ENCODE measurements at regions not wholly inside any gene's neighbourhood (a gene's known extent, or its start where the extent isn't known, plus 50 kb on each side); places are given as distances from the start of the nearest gene placed in this dataset.

DNA sequence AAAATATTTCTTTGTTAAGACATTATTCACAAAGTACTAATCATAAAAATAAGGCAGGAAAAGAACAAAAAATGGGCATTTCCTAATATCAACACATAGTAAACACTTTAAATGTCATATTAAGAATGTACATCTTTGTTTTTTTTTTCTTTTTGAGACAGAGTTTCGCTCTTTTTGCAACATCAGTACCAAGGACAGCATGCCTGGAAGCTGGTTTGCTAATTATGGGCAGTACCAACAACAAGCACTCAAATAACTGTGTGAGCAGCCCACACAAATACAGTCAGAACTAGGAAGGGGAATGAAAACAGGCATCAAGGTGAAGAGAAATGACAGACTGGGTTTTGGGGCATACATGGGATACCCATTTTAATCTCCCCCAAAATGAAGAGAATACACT lies 788.0 kb upstream of the SLITRK1 start:
- H3K27ac ChIP-seq = no peak overlapping the region
- no peak overlapping the region for H3K4me2 ChIP-seq
- Mint-ChIP-seq H3K9me3 (no peaks in the 10 kb centered on the region), H3K27me3 (ENCODE audit: insufficient read depth, low read depth) (no peaks in the 10 kb centered on the region), H3K27ac (no peak overlapping the region), H3K4me1 (peaks cover 2% of the 10 kb centered on the region), H3K4me3 (no peak overlapping the region), H3K36me3 (no peaks in the 10 kb centered on the region)
- no peak overlapping the region for H3K4me3 ChIP-seq
- H3K36me3 ChIP-seq = no peaks in the 10 kb centered on the region
- H3K27me3 ChIP-seq = no peaks in the 10 kb centered on the region
- H3K79me2 ChIP-seq (ENCODE audit: low read depth) = no peaks in the 10 kb centered on the region
- DNase-seq (ENCODE audit: low spot score) = peak; percentile 13
- H3K9me3 ChIP-seq (ENCODE audit: low read depth) = no peaks in the 10 kb centered on the region
- no peak overlapping the region for H2AFZ ChIP-seq (replicated peaks)
- H3K9ac ChIP-seq = no peak overlapping the region
- no peaks in the 10 kb centered on the region for H3K4me1 ChIP-seq
- no peaks in the 10 kb centered on the region for H3F3A ChIP-seq (ENCODE audit: low read depth)
- no peaks in the 10 kb centered on the region for H4K20me1 ChIP-seq (ENCODE audit: low read depth)
- TF ChIP-seq EZH2 (IDR thresholded peaks at IDR 0.05) (no peak), EZH2phosphoT487 (IDR thresholded peaks at IDR 0.05) (no peak)
- TF ChIP-seq, protein P1, sequence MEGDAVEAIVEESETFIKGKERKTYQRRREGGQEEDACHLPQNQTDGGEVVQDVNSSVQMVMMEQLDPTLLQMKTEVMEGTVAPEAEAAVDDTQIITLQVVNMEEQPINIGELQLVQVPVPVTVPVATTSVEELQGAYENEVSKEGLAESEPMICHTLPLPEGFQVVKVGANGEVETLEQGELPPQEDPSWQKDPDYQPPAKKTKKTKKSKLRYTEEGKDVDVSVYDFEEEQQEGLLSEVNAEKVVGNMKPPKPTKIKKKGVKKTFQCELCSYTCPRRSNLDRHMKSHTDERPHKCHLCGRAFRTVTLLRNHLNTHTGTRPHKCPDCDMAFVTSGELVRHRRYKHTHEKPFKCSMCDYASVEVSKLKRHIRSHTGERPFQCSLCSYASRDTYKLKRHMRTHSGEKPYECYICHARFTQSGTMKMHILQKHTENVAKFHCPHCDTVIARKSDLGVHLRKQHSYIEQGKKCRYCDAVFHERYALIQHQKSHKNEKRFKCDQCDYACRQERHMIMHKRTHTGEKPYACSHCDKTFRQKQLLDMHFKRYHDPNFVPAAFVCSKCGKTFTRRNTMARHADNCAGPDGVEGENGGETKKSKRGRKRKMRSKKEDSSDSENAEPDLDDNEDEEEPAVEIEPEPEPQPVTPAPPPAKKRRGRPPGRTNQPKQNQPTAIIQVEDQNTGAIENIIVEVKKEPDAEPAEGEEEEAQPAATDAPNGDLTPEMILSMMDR (IDR thresholded peaks at IDR 0.05) = no peak

DNA sequence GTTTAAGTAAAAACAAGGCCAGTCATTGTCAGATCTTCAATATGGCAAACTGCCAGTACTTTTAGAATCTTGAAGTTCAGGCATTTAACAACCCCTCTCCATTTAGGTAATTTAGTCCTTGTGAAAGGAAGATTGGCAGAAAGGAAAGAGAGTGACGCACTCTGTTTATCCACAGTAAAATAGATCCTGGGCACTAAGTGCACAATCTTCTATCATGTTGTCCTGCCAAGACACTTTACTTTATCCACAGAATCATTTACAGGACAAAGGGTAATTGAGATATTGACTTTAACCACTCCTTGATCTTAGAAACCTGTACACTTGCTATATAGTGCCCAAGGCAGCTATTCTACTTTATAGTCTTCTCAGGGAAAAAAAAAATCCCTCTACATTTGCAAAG lies 786.4 kb upstream of the SLITRK1 start:
- Mint-ChIP-seq H3K4me1 (no peaks in the 10 kb centered on the region), H3K36me3 (no peaks in the 10 kb centered on the region), H3K27ac (no peak overlapping the region), H3K9me3 (no peaks in the 10 kb centered on the region), H3K4me3 (no peak overlapping the region), H3K27me3 (ENCODE audit: insufficient read depth, low read depth) (peaks cover 3% of the 10 kb centered on the region)
- Histone ChIP-seq H4K20me1 (ENCODE audit: low read depth) (no peaks in the 10 kb centered on the region), H3K27ac (no peak overlapping the region), H3K27me3 (no peaks in the 10 kb centered on the region), H3K4me3 (no peak overlapping the region), H3K79me2 (ENCODE audit: low read depth) (no peaks in the 10 kb centered on the region), H2AFZ (replicated peaks) (no peak overlapping the region), H3K4me1 (no peaks in the 10 kb centered on the region), H3K36me3 (no peaks in the 10 kb centered on the region), H3K4me2 (no peak overlapping the region), H3K9ac (no peak overlapping the region), H3F3A (ENCODE audit: low read depth) (no peaks in the 10 kb centered on the region), H3K9me3 (ENCODE audit: low read depth) (no peaks in the 10 kb centered on the region)
- TF ChIP-seq, protein P1 (IDR thresholded peaks at IDR 0.05) = no peak
- no peak for DNase-seq (ENCODE audit: low spot score)

DNA sequence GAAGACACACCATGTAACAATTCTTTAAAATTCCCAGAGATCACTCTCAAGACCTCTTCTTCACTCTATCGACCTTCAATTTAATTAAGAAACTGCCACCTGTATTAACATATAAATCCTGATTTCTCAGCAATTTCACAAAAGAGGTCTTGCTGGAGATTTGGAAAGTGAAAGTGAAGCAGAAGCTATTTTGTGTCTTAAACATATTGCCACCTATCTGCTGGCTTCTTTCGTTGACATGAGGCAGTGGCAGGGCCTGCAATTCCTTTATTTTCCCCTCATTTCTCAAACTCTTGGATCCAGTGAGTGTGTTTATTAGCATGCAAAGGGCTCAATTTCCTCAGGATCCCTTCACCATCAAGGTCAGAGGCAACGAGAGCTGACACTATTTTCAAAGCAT lies 780.2 kb upstream of the SLITRK1 start:
- TF ChIP-seq EZH2phosphoT487 (IDR thresholded peaks at IDR 0.05) (no peak), EZH2 (IDR thresholded peaks at IDR 0.05) (no peak)
- TF ChIP-seq, protein P1 (IDR thresholded peaks at IDR 0.05) = no peak
- H3K27ac ChIP-seq = no peak overlapping the region
- no peaks in the 10 kb centered on the region for H3K27me3 ChIP-seq
- H3F3A ChIP-seq (ENCODE audit: low read depth) = no peaks in the 10 kb centered on the region
- DNase-seq (ENCODE audit: low spot score) = no peak
- no peaks in the 10 kb centered on the region for H3K4me1 Mint-ChIP-seq
- peaks cover 5% of the 10 kb centered on the region for H3K27me3 Mint-ChIP-seq (ENCODE audit: insufficient read depth, low read depth)
- H3K4me2 ChIP-seq = no peak overlapping the region
- no peaks in the 10 kb centered on the region for H3K36me3 ChIP-seq
- H3K4me3 Mint-ChIP-seq = no peak overlapping the region
- H3K9me3 ChIP-seq (ENCODE audit: low read depth) = no peaks in the 10 kb centered on the region
- no peak overlapping the region for H3K27ac Mint-ChIP-seq
- no peak overlapping the region for H3K4me3 ChIP-seq
- no peak overlapping the region for H2AFZ ChIP-seq (replicated peaks)
- no peaks in the 10 kb centered on the region for H3K9me3 Mint-ChIP-seq
- no peak overlapping the region for H3K9ac ChIP-seq
- H4K20me1 ChIP-seq (ENCODE audit: low read depth) = no peaks in the 10 kb centered on the region
- no peaks in the 10 kb centered on the region for H3K4me1 ChIP-seq
- no peaks in the 10 kb centered on the region for H3K79me2 ChIP-seq (ENCODE audit: low read depth)
- H3K36me3 Mint-ChIP-seq = no peaks in the 10 kb centered on the region

DNA sequence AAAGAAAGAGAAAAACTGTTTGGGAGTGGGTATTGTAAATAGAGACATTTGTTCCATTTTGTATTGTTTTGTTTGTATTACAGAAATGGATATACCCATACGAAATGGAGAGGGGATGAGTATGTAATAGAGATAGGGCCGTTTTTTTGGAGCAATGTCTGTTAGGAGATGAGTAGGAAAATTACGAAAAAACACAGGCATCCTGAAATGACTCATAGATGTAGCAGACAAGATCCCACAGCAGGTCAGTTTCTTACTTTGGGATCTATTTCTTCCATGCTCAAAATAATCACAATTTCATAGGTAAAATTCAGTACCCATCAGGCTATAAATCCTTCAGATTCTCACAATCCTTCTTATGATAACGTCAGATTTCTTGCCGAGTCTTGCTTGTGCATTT lies 779.4 kb upstream of the SLITRK1 start:
- no peaks in the 10 kb centered on the region for H3K4me1 Mint-ChIP-seq
- H3K36me3 ChIP-seq = no peaks in the 10 kb centered on the region
- TF ChIP-seq, protein P1 (IDR thresholded peaks at IDR 0.05) = no peak
- no peak for TF ChIP-seq EZH2 (IDR thresholded peaks at IDR 0.05)
- TF ChIP-seq EZH2phosphoT487 (IDR thresholded peaks at IDR 0.05) = no peak
- H3K9me3 Mint-ChIP-seq = no peaks in the 10 kb centered on the region
- no peak overlapping the region for H3K9ac ChIP-seq
- no peaks in the 10 kb centered on the region for H3F3A ChIP-seq (ENCODE audit: low read depth)
- DNase-seq (ENCODE audit: low spot score) = no peak
- no peak overlapping the region for H3K27ac Mint-ChIP-seq
- H3K79me2 ChIP-seq (ENCODE audit: low read depth) = no peaks in the 10 kb centered on the region
- no peaks in the 10 kb centered on the region for H3K4me1 ChIP-seq
- no peak overlapping the region for H3K4me2 ChIP-seq
- no peak overlapping the region for H3K4me3 Mint-ChIP-seq
- no peaks in the 10 kb centered on the region for H3K27me3 ChIP-seq
- H3K36me3 Mint-ChIP-seq = no peaks in the 10 kb centered on the region
- H3K9me3 ChIP-seq (ENCODE audit: low read depth) = no peaks in the 10 kb centered on the region
- H2AFZ ChIP-seq (replicated peaks) = no peak overlapping the region
- H4K20me1 ChIP-seq (ENCODE audit: low read depth) = no peaks in the 10 kb centered on the region
- H3K27me3 Mint-ChIP-seq (ENCODE audit: insufficient read depth, low read depth) = peaks cover 5% of the 10 kb centered on the region
- H3K4me3 ChIP-seq = no peak overlapping the region
- H3K27ac ChIP-seq = no peak overlapping the region
